Natural killer cell (primary cell): ENCODE measurements at regions not wholly inside any gene's neighbourhood (a gene's known extent, or its start where the extent isn't known, plus 50 kb on each side); places are given as distances from the start of the nearest gene placed in this dataset.
"Not testable (repeated sequence)": the region's sequence is repeated elsewhere in the genome, so short reads cannot be mapped to it uniquely, and the experiment has no call there.

Experiments
- ATAC-seq, 3 donors: fragments of 150-1000 bp in 2 of 3; fragments of 200-7000 bp in 1 of 3; cut with Tn5 transposase; 1 replicate in 1 of 3; 2 replicates in 2 of 3; pipeline ENCODE4 v1.10.0; 2021; ENCODE audit warnings: mild to moderate bottlenecking in 2 of 3, moderate library complexity in 2 of 3
- DNase-seq, 2 donors: peaks; one replicate each; pipeline versions ENCODE4 v3.0.0 to v3.0.0-alpha.2; 2013 to 2021; ENCODE audit warnings: mixed read lengths in 1 of 2
- H3K27ac ChIP-seq: one replicate; pipeline ENCODE4 v1.5.1; 2013; ENCODE audit warnings: mild to moderate bottlenecking, low read length
- H3K27me3 ChIP-seq: one replicate; pipeline ENCODE4 v1.6.1; 2013; ENCODE audit warnings: low read length; ENCODE audit not compliant: control insufficient read depth, insufficient read depth
- H3K36me3 ChIP-seq: one replicate; pipeline ENCODE4 v1.6.1; 2013; ENCODE audit warnings: low read length; ENCODE audit not compliant: control insufficient read depth, insufficient read depth
- H3K4me1 ChIP-seq: one replicate; pipeline ENCODE4 v1.6.1; 2013; ENCODE audit warnings: low read length; ENCODE audit not compliant: control insufficient read depth, insufficient read depth
- H3K4me3 ChIP-seq: one replicate; pipeline ENCODE4 v1.5.1; 2013; ENCODE audit warnings: low read length
- H3K9me3 ChIP-seq: one replicate; pipeline ENCODE4 v1.6.1; 2013; ENCODE audit warnings: low read length; ENCODE audit not compliant: control insufficient read depth, insufficient read depth
- H3K27ac Mint-ChIP-seq, 2 donors: one replicate each; pipeline ENCODE4 v1.8.0; 2022; ENCODE audit warnings: mild to moderate bottlenecking in 2 of 2, mixed read lengths in 2 of 2, moderate library complexity in 1 of 2
- H3K27me3 Mint-ChIP-seq, 2 donors: one replicate each; pipeline ENCODE4 v1.8.0; 2022; ENCODE audit warnings: low read depth in 2 of 2, mixed read lengths in 2 of 2
- H3K36me3 Mint-ChIP-seq: one replicate; pipeline ENCODE4 v1.8.0; 2022; ENCODE audit warnings: mixed read lengths
- H3K4me1 Mint-ChIP-seq, 2 donors: one replicate each; pipeline ENCODE4 v1.8.0; 2022; ENCODE audit warnings: mixed read lengths in 2 of 2
- H3K4me3 Mint-ChIP-seq: one replicate; pipeline ENCODE4 v1.8.0; 2022; ENCODE audit warnings: mild to moderate bottlenecking, moderate library complexity, mixed read lengths
- H3K9me3 Mint-ChIP-seq, 2 donors: one replicate each; pipeline ENCODE4 v1.8.0; 2022; ENCODE audit warnings: mixed read lengths in 2 of 2
- CTCF ChIP-seq: fragments of 200-600 bp; IDR thresholded peaks from one replicate; pipeline ENCODE4 v1.8.0; 2022; ENCODE audit warnings: antibody characterized with exemption
- WGBS: methylation state at CpG from one replicate; pipeline ENCODE4 v1.1.7; 2013; ENCODE audit warnings: missing lambda C conversion rate; ENCODE audit not compliant: insufficient coverage; 5-methylcytosine and 5-hydroxymethylcytosine counted together
- intact Hi-C: fragments of 100-400 bp; cut with micrococcal nuclease; formaldehyde crosslinking; loops from one replicate; pipeline ENCODE4 v1.14.2; 2022

- H3K27ac ChIP-seq: no peak overlapping the region
- H3K36me3 Mint-ChIP-seq: peaks cover 6% of the 10 kb centered on the region
- no peaks in the 10 kb centered on the region for H3K9me3 ChIP-seq
- H3K4me3 Mint-ChIP-seq: no peak overlapping the region
- H3K27ac Mint-ChIP-seq: no peak overlapping the region
- WGBS: 94% methylated on average over 3 of the region's 3 CpGs
- H3K4me1 ChIP-seq: no peaks in the 10 kb centered on the region
- intact Hi-C loops: no loop called here
- no peaks in the 10 kb centered on the region for H3K36me3 ChIP-seq
- H3K4me1 Mint-ChIP-seq: no peaks in the 10 kb centered on the region
- H3K27me3 ChIP-seq: no peaks in the 10 kb centered on the region
- H3K4me3 ChIP-seq: no peak overlapping the region
- TF ChIP-seq CTCF: no peak
- ATAC-seq (no peak), DNase-seq (no peak)
- peaks cover 5 to 9% of the 10 kb centered on the region in 2 donors for H3K9me3 Mint-ChIP-seq
- no peaks in the 10 kb centered on the region for H3K27me3 Mint-ChIP-seq
Measured at GRCh38 chr2:36097022-36097421, 258.6 kb upstream of the CRIM1 start.

GRCh38 chr2:36091844-36092741 lies 263.5 kb upstream of the CRIM1 start:
- H3K36me3 ChIP-seq, H3K27me3 ChIP-seq, H3K27ac Mint-ChIP-seq, H3K36me3 Mint-ChIP-seq, H3K27me3 Mint-ChIP-seq, H3K4me3 Mint-ChIP-seq, H3K4me1 ChIP-seq, DNase-seq, intact Hi-C loops, H3K9me3 ChIP-seq, H3K4me3 ChIP-seq, H3K4me1 Mint-ChIP-seq, H3K27ac ChIP-seq, ATAC-seq, H3K9me3 Mint-ChIP-seq: not testable (repeated sequence)
- 92% methylated on average over 26 of the region's 26 CpGs for WGBS

DNA sequence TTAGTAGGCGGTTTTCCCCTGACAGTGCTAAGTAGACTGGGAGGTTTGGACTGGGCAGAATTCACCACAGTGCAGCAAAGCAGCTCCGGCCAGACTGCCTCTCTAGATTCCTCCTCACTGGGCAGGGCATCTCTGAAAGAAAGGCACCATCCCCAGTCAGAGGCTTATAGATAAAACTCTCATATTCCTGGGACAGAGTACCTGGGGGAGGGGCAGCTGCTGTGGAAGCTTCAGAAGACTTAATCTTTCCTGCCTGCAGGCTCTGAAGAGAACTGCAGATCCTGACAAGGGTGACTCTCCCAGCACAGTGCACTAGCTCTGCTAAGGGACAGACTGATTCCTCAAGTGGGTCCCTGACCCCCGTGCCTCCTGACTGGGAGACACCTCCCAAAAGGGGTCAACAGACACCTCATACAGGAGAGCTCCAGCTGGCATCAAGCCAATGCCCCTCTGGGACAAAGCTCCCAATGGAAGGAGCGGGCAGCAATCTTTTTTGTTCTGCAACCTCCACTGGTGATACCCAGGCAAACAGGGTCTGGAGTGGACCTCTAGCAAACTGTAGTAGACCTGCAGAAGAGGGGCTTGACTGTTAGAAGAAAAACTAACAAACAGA lies 266.8 kb upstream of the CRIM1 start:
- 81% methylated on average over 4 of the region's 4 CpGs for WGBS
- no peak for DNase-seq
- Histone ChIP-seq H3K4me1 (no peaks in the 10 kb centered on the region), H3K4me3 (no peak overlapping the region), H3K9me3 (no peaks in the 10 kb centered on the region), H3K36me3 (no peaks in the 10 kb centered on the region), H3K27me3 (no peaks in the 10 kb centered on the region), H3K27ac (no peak overlapping the region)
- no peaks in the 10 kb centered on the region for H3K4me1 Mint-ChIP-seq
- H3K9me3 Mint-ChIP-seq: peaks cover 0 to 1% of the 10 kb centered on the region in 2 donors
- no peak for ATAC-seq
- H3K36me3 Mint-ChIP-seq: no peaks in the 10 kb centered on the region
- no peak overlapping the region for H3K27ac Mint-ChIP-seq
- peaks cover 0 to 4% of the 10 kb centered on the region in 2 donors for H3K27me3 Mint-ChIP-seq
- H3K4me3 Mint-ChIP-seq: no peak overlapping the region
- no peak for TF ChIP-seq CTCF
- intact Hi-C loops: no loop called here

DNA sequence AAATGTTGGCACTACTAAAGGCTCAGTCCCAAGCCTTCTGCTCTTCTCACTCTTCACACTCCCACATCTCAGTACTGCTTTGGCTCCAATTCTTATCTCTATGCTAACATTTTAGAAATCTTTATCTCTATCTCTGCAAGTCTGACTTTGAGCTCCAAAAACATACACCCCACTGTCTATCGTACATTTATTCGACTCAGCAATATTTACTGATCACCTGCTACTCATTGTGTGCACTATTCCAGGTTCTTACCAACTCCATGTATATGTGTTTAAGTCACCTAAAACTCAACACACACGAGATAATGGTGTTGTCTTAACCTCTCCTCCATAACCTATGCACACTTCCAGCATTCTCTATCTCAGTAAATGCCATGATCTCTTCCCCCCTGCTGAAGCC lies 268.2 kb upstream of the CRIM1 start:
- peaks cover 0 to 4% of the 10 kb centered on the region in 2 donors for H3K9me3 Mint-ChIP-seq
- intact Hi-C loops: no loop called here
- no peaks in the 10 kb centered on the region for H3K36me3 Mint-ChIP-seq
- Histone ChIP-seq H3K36me3 (no peaks in the 10 kb centered on the region), H3K4me3 (no peak overlapping the region), H3K27ac (no peak overlapping the region), H3K27me3 (no peaks in the 10 kb centered on the region), H3K9me3 (no peaks in the 10 kb centered on the region), H3K4me1 (no peaks in the 10 kb centered on the region)
- WGBS: 81% methylated on average over 3 of the region's 3 CpGs
- no peak for TF ChIP-seq CTCF
- H3K27ac Mint-ChIP-seq: no peak overlapping the region
- DNase-seq (no peak), ATAC-seq (no peak)
- H3K4me3 Mint-ChIP-seq: no peak overlapping the region
- peaks cover 0 to 4% of the 10 kb centered on the region in 2 donors for H3K27me3 Mint-ChIP-seq
- H3K4me1 Mint-ChIP-seq: no peaks in the 10 kb centered on the region
